GM19463 (cell line): ENCODE measurements at regions not wholly inside any gene's neighbourhood (a gene's known extent, or its start where the extent isn't known, plus 50 kb on each side); places are given as distances from the start of the nearest gene placed in this dataset.
A peak's percentile ranks its signal among the peaks of the same experiment; 100 is the strongest.
"Not testable (repeated sequence)": the region's sequence is repeated elsewhere in the genome, so short reads cannot be mapped to it uniquely, and the experiment has no call there.

Experiments
- ATAC-seq: cut with Tn5 transposase; IDR thresholded peaks from one replicate; pipeline ENCODE4 v1.9.1; 2021; ENCODE audit warnings: mild to moderate bottlenecking, moderate library complexity; ENCODE audit not compliant: unreplicated experiment

DNA sequence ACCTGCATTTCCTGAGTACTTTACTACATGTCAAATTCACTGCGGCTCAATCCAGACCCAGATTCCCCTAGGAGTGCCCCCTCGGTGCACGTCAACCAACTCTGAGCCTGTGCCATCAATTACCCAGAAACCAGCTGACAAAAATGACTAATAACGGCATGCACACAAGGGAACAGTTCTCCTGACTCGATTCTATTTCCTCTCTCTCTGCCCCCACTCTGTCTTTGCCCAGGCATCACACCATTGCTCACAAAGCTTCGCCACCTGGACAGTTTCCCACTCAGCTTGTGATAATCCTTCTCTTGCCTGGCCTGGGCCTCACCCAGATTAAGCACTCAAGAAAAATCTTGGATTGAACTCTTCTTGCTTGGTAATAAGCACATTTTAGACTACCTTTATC, 115.3 kb upstream of the NDUFV2 start:
- peak; percentile 50 for ATAC-seq

DNA sequence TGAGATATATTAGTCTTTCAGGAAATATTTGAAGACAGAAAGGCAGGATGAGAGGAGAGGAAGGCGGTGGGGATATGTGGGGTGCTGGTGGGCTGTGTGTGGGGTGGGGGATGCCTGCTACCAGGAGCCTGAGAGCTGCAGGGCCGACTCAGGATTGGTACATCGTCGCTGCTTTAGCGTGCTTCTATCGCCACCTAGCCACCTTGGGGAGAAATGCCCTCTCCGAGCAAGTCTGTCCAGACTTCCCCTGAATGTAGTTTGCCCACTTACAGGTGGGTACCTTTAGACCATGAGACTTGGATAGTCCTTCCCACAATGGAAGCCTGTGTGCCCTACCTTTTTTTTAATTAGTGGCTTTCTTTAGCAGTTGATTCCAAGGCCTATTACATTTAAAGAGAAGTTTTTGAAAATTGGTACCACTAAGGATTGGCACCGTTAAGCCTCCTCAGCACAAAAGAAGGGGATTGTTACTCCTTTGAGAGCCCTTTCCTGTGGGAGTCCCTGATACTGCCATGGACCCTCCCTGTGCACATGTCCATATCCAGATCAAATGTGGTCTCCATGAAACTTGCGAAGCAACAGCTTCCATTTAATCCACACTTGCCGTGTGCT, 114.1 kb upstream of the NDUFV2 start:
- peak; percentile 79 for ATAC-seq

DNA sequence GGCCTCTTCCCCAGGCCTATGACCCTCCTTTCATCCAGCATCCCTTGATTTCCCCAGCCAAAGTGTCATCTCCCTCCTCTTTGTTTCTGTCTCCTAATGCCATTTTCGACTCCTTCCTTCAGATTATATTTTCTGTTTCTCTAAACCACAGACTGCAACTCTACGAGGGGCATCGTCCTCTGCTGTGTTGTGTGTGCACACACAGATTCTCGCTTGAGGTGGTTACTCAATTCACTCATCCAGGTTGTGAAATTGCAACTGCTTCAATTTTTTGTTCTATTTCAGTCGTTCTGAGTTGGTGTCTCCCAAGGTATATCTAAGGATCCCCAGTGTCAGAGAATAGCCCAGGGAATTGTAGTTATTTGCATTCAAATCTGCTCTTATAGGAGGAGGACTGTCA, 113.5 kb upstream of the NDUFV2 start:
- ATAC-seq = no peak

DNA sequence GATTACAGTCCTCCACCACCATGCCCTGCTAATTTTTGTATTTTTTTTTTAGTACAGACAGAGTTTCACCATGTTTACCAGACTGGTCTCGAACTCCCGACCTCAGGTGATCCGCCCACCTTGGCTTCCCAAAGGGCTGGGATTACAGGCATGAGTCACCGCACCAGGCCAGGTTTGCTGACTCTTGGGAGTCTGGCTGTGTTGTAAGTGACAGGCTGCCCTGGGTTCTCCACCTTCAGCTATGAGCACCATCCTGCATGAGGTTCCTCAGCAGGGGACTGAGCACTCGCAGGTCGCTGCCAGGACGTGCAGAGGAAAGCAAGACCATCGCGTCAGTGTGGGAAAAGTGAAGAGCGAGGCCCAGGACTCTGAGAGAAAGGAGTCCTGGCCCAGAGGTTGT, 112.6 kb upstream of the NDUFV2 start:
- no peak for ATAC-seq

DNA sequence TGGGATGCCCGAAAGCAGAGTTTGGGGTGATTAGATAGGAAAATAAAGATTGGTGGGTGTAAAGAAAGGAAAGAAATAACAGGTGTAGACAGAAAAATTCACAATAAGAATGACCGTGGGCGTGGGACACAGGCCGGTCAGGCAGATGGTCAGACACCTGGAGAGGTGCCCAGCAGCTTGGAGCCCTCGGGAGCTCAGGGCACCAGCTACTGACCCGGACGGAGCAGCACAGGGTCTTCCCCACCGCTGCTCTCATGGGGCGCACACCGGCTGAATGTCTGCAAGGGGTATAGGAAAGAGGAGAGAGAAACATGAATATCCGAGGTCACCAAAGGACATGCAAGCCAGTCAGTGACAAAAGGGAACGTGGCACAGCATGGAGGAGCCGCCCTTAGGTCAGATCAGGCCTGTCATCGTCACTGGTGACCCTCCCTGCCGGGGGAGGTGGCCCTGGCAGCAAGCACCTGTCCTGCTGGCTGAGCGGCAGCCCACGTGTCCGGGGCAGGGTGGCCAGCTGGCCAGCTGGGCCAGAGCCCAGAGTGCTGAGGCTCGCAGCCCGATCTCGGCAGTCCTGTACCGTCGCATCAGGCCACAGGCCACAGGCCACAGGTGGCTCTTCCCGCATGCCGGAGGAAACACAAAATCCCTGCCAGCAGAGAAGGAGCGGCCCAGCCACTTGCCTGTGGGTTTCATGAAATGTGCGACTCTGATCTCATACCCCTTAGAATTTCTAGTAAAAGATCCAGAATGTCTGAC, 112.0 kb upstream of the NDUFV2 start:
- no peak for ATAC-seq

DNA sequence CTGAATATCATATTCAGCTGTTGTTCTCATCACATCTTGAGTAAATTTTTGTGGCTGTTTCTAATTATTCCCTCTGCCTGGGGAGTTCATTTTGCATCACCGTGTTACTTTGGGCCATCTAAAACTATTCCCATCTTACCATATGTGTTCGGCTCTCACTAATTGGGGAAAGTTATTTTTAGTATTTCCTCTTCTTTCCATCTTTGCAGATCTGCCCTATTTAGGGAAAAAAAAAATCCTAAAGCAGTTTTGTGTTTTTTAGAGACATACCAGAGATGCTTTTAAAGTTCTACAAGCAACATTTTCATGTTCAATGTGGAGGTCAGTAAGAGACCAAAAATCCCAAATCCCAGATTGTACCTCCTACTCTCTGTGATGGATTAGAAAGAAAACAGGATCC, 111.3 kb upstream of the NDUFV2 start:
- ATAC-seq = no peak

DNA sequence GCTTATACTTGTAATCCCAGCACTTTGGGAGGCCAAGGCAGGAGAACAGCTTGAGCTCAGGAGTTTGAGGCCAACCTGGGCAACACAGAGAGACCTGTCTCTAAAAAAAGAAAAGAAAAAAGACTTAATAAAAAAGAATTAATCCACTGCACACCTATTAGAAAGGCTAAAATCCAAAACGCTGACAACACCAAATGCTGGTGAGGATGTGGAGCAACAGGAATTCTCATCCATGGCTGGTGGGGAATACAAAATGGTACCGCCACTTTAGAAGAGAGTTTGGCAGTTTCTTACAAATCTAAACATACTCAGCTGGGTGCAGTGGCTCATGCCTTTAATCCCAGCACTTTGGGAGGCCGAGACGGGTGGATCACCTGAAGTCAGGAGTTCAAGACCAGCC, 110.0 kb upstream of the NDUFV2 start:
- not testable (repeated sequence) for ATAC-seq

DNA sequence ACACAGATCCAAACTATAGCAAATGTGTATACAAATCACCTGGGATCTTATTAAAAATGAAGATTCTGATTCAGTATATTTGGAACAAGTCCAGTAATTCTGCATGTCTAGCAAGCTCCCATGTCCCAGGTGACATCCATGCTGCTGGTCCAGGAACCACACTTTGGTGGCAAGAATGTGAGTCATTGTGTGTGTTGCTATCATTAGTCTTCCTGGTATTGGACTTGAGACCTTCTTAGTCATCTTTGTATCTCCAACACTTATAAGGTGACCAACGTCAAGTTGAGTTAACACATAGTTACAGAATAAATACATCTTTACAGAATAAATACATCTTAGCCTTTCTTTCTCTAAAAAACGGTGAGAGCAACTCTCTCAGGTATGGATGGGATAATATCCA, 107.9 kb upstream of the NDUFV2 start:
- ATAC-seq = no peak

DNA sequence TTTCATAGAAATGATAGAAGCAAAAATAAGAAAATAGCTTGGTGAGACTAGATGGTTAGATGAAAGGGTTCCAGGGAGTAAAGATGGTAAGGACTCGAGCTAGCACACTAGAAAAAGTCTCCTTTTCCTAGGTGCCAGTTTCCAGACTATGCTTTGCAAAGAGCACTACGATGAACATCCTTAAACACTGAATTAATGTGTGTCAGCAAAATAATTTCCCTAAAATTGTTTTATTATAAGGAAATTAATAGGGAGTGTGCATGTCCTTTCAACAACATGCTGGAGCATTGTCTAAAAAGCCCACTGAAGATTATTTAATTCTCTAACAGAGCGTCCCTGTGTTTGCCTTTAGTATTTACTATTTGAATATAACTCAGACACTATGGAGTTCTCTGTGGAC, 107.4 kb upstream of the NDUFV2 start:
- no peak for ATAC-seq

DNA sequence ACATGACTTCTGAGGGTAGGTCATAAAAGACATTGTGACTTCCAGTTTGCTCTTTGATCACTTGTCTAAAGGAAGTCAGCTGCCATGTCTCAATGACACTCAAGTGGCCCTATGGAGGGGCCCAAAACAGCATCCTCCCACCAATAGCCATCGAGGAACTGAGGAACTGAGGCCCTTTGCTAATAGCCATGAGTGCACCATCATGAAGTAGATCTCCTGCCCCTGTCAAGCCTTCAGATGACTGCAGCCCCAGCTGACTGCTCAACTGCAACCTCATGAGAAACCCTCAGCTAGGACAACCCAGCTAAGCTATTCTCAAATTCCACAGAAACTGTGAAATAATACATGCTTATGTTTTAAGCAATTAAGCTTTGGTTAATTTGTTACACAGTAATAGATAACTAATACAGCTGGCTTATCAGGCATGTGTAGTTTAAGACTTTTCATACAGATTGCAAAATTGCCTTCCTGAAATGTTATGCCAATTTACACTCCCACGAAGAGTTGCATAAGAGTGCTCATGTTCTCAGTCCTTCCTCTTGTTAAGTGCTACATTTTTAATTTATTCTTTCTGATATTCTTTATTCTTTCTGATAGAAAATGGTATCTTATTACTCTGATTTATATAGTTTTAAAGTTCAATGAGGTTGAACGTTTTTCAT, 105.6 kb upstream of the NDUFV2 start:
- no peak for ATAC-seq

DNA sequence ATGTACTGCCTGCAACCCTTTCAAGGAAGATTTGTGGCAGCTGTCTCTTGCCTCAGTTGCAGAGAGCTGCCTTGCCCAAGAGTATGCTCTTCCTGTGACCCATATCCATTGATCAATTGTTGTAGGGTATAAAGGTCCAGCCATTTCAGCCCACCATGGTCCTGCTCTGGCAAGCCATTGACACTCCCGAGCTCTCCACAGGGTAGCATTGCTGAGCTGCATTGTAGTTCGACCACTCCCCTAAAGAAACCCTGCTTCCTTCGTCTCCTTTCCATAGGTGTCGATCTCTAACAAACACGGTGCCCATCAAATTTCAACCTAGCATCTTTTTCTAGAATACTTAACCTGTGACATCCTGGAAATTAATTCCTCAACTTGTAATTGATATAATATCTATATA, 104.9 kb upstream of the NDUFV2 start:
- ATAC-seq = no peak

DNA sequence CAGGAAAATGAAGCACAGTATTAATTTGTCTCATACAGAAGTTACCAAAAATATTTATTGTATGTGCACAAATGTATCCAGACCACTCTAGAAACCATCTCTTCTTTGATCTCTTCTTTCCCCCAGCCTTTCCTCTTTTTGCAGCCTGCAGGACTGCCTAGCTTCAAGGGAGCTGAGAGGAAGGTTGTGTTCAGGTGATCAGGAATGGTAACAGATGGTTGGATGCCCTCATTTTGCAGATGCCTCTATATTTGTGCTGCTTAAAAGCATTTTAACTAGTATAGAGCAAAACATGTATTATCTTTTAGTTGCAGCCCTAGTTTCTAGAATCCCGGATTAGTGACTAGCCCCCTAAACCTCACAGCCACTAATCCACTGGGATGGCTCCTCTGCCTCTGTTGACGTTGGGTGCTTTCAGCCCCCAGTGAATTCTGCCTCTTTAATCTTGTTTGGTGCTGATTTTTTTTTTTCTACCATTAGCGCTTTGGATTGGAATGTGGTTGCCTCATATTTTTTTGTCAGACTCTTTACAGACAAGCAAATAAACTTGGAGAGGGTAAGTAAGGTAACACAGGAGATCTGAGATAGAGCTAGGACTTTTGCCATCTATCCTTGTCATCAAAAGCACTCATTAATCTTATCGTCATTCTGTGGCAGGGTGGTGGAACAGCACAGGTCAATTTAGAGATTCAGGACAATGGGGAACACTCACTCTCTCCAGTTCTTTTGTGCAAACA, 103.8 kb upstream of the NDUFV2 start:
- ATAC-seq = no peak

DNA sequence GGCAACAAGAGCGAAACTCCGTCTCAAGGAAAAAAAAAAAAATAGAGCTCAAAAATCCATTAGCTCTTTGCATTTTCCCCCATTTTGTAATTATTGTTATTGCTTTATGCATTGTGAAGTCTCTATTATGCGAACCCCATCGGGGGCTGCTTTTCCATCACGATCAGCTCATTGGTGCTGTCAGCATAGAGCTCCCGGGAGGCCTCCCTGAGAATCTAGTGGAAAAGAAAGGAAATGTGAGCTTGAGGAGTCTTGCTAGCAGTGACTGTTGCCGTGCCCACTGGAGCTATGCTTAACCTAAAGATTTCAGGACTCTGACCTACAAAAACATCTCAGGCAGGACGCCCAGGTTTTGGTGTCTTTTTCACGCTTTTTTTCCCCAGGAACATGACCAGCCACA, 102.6 kb upstream of the NDUFV2 start:
- no peak for ATAC-seq

DNA sequence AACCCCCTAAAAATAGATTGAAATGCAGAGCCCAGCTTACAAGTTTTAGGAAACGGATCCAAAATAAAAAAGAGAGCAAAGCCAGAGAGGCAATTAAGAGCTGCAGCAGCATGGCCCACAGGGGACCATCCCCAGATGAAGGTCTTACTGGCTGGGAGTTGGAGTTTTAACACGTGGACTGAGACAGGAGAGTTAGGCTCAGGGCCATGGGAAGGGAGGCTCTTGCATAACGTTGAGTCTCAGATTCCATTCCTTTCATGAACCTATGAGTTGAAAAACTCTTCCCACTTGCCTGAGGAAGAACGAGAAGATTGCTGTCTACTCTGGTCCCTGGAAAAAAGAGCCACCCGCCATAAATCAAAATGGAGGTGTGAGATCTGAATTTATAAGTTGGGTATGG, 101.8 kb upstream of the NDUFV2 start:
- ATAC-seq = no peak

DNA sequence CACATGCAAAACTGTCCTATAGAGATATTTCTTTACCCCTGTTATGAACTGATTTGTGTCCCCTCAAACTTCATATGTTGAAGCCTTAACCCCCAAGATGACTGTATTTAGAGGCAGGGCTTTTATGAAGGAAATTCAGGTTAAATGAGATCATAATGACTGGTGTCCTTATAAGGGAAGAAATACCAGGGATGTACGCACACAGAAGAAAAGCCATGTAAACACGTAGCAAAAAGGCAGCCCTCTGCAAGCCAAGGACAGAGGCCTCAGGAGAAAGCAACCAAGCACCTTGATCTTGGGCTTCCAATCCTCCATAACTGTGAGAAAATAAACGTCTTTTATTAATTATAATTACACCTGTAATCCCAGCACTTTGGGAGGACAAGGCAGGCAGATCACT, 101.3 kb upstream of the NDUFV2 start:
- ATAC-seq = no peak

DNA sequence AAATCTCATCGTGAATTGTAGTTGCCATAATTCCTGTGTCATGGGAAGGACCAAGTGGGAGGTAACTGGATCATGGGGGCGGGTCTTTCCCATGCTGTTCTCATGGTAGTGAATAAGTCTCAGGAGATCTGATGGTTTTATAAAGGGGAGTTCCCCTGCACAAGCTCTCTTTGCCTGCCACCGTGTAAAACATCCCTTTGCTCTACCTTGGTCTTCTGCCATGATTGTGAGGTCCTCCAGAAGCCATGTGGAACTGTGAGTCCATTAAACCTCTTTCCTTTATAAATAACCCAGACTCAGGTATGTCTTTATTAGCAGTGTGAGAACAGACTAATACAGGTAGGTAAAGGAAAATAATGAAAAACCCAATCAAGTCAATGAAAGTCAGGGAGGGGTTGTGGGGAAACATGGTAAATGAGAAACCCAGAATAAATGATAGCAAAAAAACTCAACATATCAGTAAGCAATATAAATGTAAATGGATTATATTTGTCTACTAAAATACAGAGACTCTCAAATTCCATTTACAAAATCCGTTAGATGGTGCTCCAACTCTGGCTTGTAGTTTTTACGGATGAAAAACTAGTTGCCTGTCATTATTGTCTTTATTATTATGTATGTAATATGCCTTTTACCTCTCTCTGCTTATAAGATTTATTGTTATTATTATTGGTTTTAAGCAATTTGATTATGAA, 98.9 kb upstream of the NDUFV2 start:
- ATAC-seq = no peak

DNA sequence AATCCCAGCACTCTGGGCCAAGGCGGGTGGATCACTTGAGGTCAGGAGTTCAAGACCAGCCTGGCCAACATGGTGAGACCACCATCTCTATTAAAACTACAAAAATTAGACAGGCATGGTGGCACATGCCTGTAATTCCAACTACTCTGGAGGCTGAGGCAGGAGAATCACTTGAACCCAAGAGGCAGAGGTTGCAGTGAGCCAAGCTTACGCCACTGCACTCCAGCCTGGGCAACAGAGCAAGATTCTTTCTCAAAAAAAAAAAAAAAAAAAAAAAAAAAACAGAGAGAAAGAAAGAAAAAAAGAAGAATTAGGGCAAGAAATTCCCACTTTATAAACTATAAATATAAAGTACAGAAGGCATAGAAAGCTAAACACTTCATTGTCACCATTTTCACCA, 98.2 kb upstream of the NDUFV2 start:
- not testable (repeated sequence) for ATAC-seq

DNA sequence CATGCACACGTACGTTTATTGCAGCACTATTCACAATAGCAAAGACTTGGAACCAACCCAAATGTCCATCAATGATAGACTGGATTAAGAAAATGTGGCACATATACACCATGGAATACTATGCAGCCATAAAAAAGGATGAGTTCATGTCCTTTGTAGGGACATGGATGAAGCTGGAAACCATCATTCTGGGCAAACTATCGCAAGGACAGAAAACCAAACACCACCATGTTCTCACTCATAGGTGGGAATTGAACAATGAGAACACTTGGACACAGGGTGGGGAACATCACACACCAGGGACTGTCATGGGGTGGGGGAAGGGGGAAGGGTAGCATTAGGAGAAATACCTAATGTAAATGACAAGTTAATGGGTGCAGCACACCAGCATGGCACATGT, 94.8 kb upstream of the NDUFV2 start:
- ATAC-seq = not testable (repeated sequence)

DNA sequence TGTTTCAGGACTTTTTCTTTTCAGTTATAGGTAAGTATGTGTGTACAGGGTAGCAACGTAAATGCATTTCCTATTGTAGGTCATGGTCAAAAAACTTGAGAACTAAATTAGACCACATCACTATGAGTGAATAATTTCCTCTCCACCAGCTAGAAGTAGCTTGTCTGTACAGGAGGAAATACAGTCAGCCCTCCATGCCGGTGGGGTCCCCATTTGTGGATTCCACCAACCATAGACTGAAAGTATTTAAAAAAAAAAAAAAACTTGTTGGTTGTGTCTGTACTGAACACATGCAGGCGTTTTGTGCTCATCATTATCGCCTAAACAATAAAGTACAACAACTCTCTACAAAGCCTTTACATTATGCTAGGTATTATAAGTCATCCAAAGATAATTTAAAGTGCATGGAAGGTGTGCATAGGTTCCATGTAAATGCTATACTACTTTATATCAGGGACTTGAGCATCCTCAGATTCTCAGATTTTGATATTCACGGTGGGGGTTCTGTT, 94.2 kb upstream of the NDUFV2 start:
- ATAC-seq = no peak

DNA sequence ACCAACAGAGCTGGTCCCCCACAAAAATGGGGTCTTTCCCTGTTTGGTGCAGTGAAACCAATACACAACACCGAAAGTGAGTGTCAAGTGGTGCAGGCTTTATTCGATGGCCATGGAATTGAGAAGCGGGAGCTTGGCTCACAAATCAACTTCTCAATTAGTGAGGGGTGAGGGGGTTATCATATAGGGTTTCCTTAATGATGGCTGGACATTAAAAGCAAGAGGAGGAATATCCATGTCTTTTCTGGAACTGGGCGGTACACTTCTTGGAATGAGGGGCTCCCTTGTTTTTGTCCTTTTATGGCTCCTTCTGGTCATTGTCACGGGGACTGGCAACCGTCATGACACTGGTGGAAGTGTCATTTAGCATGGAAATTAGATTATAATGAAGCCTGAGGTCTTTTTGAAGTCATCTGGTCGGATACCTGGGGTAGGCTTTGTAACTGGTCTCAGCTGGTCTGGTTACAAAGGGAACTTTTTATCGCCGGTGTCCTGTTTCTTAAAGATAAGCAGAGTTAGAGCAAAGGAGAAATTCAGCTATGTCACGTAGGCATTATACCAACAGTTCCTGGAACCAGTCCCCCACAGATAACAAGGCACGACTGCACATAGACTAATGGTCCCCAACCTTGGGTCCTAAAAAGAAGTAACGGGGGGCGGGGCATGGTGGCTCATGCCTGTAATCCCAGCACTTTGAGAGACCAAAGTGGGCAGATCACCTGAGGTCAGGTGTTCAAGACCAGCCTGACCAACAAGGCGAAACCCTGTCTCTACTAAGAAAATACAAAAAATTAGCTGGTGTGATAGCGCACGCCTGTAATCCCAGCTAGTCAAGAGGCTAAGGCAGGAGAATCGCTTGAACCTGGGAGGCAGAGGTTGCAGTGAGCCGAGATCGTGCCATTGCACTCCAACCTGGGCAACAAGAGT, 93.5 kb upstream of the NDUFV2 start:
- ATAC-seq = no peak
